HepG2 (cell line): ENCODE measurements at regions not wholly inside any gene's neighbourhood (a gene's known extent, or its start where the extent isn't known, plus 50 kb on each side); places are given as distances from the start of the nearest gene placed in this dataset.

Experiments used
- ATAC-seq: fragments of 200-7000 bp; cut with Tn5 transposase; 3 replicates; pipeline ENCODE4 v1.9.1; 2020; ENCODE audit warnings: mild to moderate bottlenecking, moderate library complexity
- BruUV-seq: library from RNA; stranded (reverse); fragments of 400-500 nt; replicated peaks from 2 replicates; lab custom pipeline; 2021; lab: Mats Ljungman, UMichigan
- CTCF ChIA-PET: fragments of 300-600 bp; formaldehyde crosslinking; extraction: SDS; loops from one replicate; lab custom pipeline; 2021; ENCODE audit warnings: low total read pairs, inconsistent platforms, low intra/inter-chr PET ratio; lab: Yijun Ruan, JAX
- POLR2A ChIA-PET: fragments of 350-600 bp; sonication (Branson Sonifier 250); formaldehyde crosslinking; loops from one replicate; lab custom pipeline; 2020; ENCODE audit warnings: antibody characterized with exemption, inconsistent platforms; lab: Yijun Ruan, JAX
- DNase-seq: peaks from one replicate; pipeline ENCODE4 v3.0.0-alpha.2; 2015; ENCODE audit warnings: low spot score
- FAIRE-seq: peaks from 3 replicates; lab custom pipeline; 2011; peaks lifted over from hg19 to GRCh38; lab: Jason Lieb, UNC
- H2AFZ ChIP-seq: one replicate; pipeline ENCODE4 v1.6.1; 2011; ENCODE audit warnings: low read length, inconsistent platforms
- H3K27ac ChIP-seq: fragments of 300-600 bp; 3 replicates; pipeline ENCODE4 v1.8.0; 2011; ENCODE audit warnings: mixed run types, mild to moderate bottlenecking, mixed read lengths, low read length, inconsistent platforms; ENCODE audit not compliant: insufficient read depth; ENCODE audit errors: extremely low read length
- H3K27me3 ChIP-seq, 2 experiments: fragments of 200-600 bp in 1 of 2; 2 replicates in 1 of 2; 3 replicates in 1 of 2; pipeline versions ENCODE4 v1.6.0 to v1.8.0; 2011; ENCODE audit warnings: low read length in 2 of 2, mild to moderate bottlenecking in 2 of 2, moderate library complexity in 2 of 2, inconsistent platforms in 1 of 2; ENCODE audit not compliant: insufficient read depth in 2 of 2, control insufficient read depth in 1 of 2
- H3K36me3 ChIP-seq, 2 experiments: fragments of 200-600 bp in 1 of 2; replicated peaks in 1 of 2; 2 replicates in 1 of 2; 3 replicates in 1 of 2; pipeline versions ENCODE4 v1.5.1 to v1.8.0; 2011; ENCODE audit warnings: low read length in 2 of 2, inconsistent platforms in 1 of 2; ENCODE audit not compliant: insufficient read depth in 2 of 2, control insufficient read depth in 1 of 2
- H3K4me1 ChIP-seq: 2 replicates; pipeline ENCODE4 v1.5.1; 2012; ENCODE audit warnings: low read length, inconsistent platforms; ENCODE audit not compliant: insufficient read depth
- H3K4me2 ChIP-seq: 2 replicates; pipeline ENCODE4 v1.6.0; 2011; ENCODE audit warnings: low read depth, low read length, inconsistent platforms
- H3K4me3 ChIP-seq, 3 experiments: fragments of 200-600 bp in 1 of 3; sonication (generic), shearing (Covaris generic) in 1 of 3; replicated peaks in 1 of 3; 2 replicates each; pipeline ENCODE4 v1.5.1; 2011 to 2016; ENCODE audit warnings: low read length in 3 of 3, inconsistent platforms in 2 of 3, low read depth in 2 of 3, mild to moderate bottlenecking in 2 of 3, control low read depth in 1 of 3, mixed read lengths in 1 of 3; ENCODE audit not compliant: insufficient read depth in 1 of 3
- H3K79me2 ChIP-seq: one replicate; pipeline ENCODE4 v1.6.1; 2011; ENCODE audit warnings: low read length, inconsistent platforms; ENCODE audit not compliant: insufficient read depth
- H3K9ac ChIP-seq: 2 replicates; pipeline ENCODE4 v1.6.0; 2011; ENCODE audit warnings: mild to moderate bottlenecking, low read depth, low read length, inconsistent platforms; ENCODE audit not compliant: insufficient read depth
- H3K9me3 ChIP-seq: 2 replicates; pipeline ENCODE4 v1.5.1; 2012; ENCODE audit warnings: mild to moderate bottlenecking, low read length
- H4K20me1 ChIP-seq: 2 replicates; pipeline ENCODE4 v1.6.0; 2011; ENCODE audit warnings: inconsistent platforms, mild to moderate bottlenecking, low read length, moderate library complexity; ENCODE audit not compliant: insufficient read depth
- ATF1 ChIP-seq: IDR thresholded peaks from 2 replicates; pipeline ENCODE4 v1.6.1; 2016; ENCODE audit warnings: mild to moderate bottlenecking, control low read depth
- CEBPB ChIP-seq: IDR thresholded peaks from 2 replicates; pipeline ENCODE4 v1.6.1; 2011; ENCODE audit warnings: low read depth, low read length, improper control_type of control experiment, borderline replicate concordance
- CENPX ChIP-seq: sonication (generic); formaldehyde crosslinking; IDR thresholded peaks from 2 replicates; pipeline ENCODE4 v1.9.0; 2021; ENCODE audit warnings: mild to moderate bottlenecking, missing genetic modification reagents, moderate library complexity
- HIC2 ChIP-seq: sonication (generic); formaldehyde crosslinking; IDR thresholded peaks from 2 replicates; pipeline ENCODE4 v1.9.0; 2022; ENCODE audit warnings: low read depth, missing genetic modification reagents
- NFE2L1 ChIP-seq: sonication (generic); formaldehyde crosslinking; IDR thresholded peaks from 2 replicates; pipeline ENCODE4 v1.4.0; 2020; ENCODE audit warnings: missing genetic modification reagents, mild to moderate bottlenecking, borderline replicate concordance
- TGIF2 ChIP-seq: IDR thresholded peaks from 2 replicates; pipeline ENCODE4 v1.6.1; 2016; ENCODE audit warnings: control low read depth, missing compliant biosample characterization
- ZNF101 ChIP-seq: sonication (generic); formaldehyde crosslinking; IDR thresholded peaks from 2 replicates; pipeline ENCODE4 v1.4.0; 2020; ENCODE audit warnings: mild to moderate bottlenecking, low read depth, missing genetic modification reagents, borderline replicate concordance
- ZNF362 ChIP-seq: sonication (generic); formaldehyde crosslinking; IDR thresholded peaks from 2 replicates; pipeline ENCODE4 v1.4.0; 2020; ENCODE audit warnings: missing genetic modification reagents, mild to moderate bottlenecking, borderline replicate concordance
- ZNF652 ChIP-seq: IDR thresholded peaks from 2 replicates; pipeline ENCODE4 v1.6.1; 2016; ENCODE audit warnings: low read depth, borderline replicate concordance
- ZNF770 ChIP-seq: sonication (generic); formaldehyde crosslinking; IDR thresholded peaks from 2 replicates; pipeline ENCODE4 v1.5.0; 2020; ENCODE audit warnings: mild to moderate bottlenecking, missing genetic modification reagents
- WGBS: methylation state at CpG from one replicate; pipeline ENCODE4 v1.1.6; 2017; ENCODE audit warnings: low lambda C conversion rate; 5-methylcytosine and 5-hydroxymethylcytosine counted together
- in situ Hi-C: cut with HindIII; loops from 2 replicates; pipeline ENCODE4 v1.10.0; 2017; ENCODE audit warnings: low pct_unique_long_range_greater_than_20kb; ENCODE audit not compliant: extremely low pct_ligation_motif_present
- intact Hi-C: fragments of 100-400 bp; cut with micrococcal nuclease; formaldehyde crosslinking; loops from one replicate; pipeline ENCODE4 v1.10.0; 2022; ENCODE audit not compliant: unreplicated experiment
- TF ChIP-seq, protein P1 (sequence below): sonication (generic); formaldehyde crosslinking; IDR thresholded peaks from 2 replicates; pipeline ENCODE4 v1.5.0; 2020; ENCODE audit warnings: mild to moderate bottlenecking, low read depth, missing genetic modification reagents, borderline replicate concordance
- TF ChIP-seq, protein P2 (sequence below): sonication (generic); formaldehyde crosslinking; conservative IDR thresholded peaks from 2 replicates; pipeline ENCODE4 v1.4.0; 2020; ENCODE audit warnings: mild to moderate bottlenecking, missing genetic modification reagents, moderate library complexity

GRCh38 chr5:36786448-36787012, 90.0 kb upstream of the NIPBL start (continued):
- TF ChIP-seq NFE2L1 (CRISPR knock-in tag) = no peak

DNA sequence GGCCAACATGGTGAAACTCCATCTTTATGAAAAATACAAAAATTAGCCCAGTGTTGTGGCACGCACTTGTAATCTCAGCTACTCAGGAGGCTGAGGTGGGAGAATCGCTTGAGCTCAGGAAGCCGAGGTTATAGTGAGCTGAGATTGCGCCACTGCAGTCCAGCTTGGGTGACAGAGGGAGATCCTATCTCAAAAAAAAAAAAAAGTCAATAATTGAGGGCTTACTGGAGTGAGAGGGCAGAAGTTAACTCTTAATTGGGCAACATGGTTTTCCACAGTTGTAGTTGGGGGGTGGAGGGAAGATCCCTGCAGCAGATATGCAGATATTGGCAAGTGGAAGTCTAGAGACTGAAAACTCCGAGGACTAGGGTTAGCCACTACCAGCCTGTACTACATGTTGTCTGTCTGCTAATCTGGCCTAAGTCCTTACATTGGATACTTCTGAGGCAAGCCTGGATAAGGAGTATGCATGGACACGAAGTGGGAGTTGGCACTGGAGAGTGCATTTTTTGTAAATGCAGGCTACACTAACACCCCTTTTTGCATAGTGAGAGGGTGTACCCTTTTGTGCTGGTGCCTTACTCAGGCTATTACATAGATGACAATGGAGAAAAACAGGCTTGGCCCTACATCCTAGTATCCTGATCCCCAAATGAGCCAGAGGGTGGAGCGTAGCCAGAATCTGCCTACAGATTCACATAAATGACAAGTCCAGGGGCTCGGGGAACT, 89.0 kb upstream of the NIPBL start:
- no TSS peak for BruUV-seq
- CTCF ChIA-PET = no interaction called here
- WGBS = 23% methylated on average over 8 of the region's 8 CpGs
- TF ChIP-seq ZNF362 (CRISPR knock-in tag) (peak; percentile 81), HIC2 (CRISPR knock-in tag) (no peak), ZNF101 (CRISPR knock-in tag) (no peak), ATF1 (CRISPR knock-in tag) (no peak), CEBPB (peak; percentile 52; the same call in 1 of the 2 replicates), ZNF770 (CRISPR knock-in tag) (peak; percentile 39; the same call in 1 of the 2 replicates), TGIF2 (CRISPR knock-in tag) (no peak), CENPX (CRISPR knock-in tag) (no peak), ZNF652 (CRISPR knock-in tag) (peak; percentile 85)
- TF ChIP-seq, protein P1, sequence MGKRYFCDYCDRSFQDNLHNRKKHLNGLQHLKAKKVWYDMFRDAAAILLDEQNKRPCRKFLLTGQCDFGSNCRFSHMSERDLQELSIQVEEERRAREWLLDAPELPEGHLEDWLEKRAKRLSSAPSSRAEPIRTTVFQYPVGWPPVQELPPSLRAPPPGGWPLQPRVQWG (CRISPR knock-in tag) = no peak
- TF ChIP-seq, protein P2, sequence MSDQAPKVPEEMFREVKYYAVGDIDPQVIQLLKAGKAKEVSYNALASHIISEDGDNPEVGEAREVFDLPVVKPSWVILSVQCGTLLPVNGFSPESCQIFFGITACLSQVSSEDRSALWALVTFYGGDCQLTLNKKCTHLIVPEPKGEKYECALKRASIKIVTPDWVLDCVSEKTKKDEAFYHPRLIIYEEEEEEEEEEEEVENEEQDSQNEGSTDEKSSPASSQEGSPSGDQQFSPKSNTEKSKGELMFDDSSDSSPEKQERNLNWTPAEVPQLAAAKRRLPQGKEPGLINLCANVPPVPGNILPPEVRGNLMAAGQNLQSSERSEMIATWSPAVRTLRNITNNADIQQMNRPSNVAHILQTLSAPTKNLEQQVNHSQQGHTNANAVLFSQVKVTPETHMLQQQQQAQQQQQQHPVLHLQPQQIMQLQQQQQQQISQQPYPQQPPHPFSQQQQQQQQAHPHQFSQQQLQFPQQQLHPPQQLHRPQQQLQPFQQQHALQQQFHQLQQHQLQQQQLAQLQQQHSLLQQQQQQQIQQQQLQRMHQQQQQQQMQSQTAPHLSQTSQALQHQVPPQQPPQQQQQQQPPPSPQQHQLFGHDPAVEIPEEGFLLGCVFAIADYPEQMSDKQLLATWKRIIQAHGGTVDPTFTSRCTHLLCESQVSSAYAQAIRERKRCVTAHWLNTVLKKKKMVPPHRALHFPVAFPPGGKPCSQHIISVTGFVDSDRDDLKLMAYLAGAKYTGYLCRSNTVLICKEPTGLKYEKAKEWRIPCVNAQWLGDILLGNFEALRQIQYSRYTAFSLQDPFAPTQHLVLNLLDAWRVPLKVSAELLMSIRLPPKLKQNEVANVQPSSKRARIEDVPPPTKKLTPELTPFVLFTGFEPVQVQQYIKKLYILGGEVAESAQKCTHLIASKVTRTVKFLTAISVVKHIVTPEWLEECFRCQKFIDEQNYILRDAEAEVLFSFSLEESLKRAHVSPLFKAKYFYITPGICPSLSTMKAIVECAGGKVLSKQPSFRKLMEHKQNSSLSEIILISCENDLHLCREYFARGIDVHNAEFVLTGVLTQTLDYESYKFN (CRISPR knock-in tag) = 0 out of 2 replicates have a peak, but pooled peaks have one; percentile 13

More for the DNA sequence above, 89.0 kb upstream of the NIPBL start:
- H2AFZ ChIP-seq = no peak overlapping the region
- no peak overlapping the region for H3K4me3 ChIP-seq
- no peaks in the 10 kb centered on the region; a peak in 1 of 5 replicates for H3K27me3 ChIP-seq
- DNase-seq (peak; percentile 12), FAIRE-seq (no peak), ATAC-seq (peak; percentile 77)
- intact Hi-C loops = no loop called here
- in situ Hi-C loops = no loop called here
- no peaks in the 10 kb centered on the region for H3K36me3 ChIP-seq
- H3K9me3 ChIP-seq = no peaks in the 10 kb centered on the region
- no peak overlapping the region; the same call in 1 of the 2 replicates for H3K4me2 ChIP-seq
- H3K4me1 ChIP-seq = peaks cover 33% of the 10 kb centered on the region
- no peak overlapping the region for H3K27ac ChIP-seq
- no peaks in the 10 kb centered on the region for H4K20me1 ChIP-seq
- no peak overlapping the region for H3K9ac ChIP-seq
- no peaks in the 10 kb centered on the region for H3K79me2 ChIP-seq
- POLR2A ChIA-PET = no interaction called here
